Keratinocyte (primary cell): ENCODE measurements at regions not wholly inside any gene's neighbourhood (a gene's known extent, or its start where the extent isn't known, plus 50 kb on each side); places are given as distances from the start of the nearest gene placed in this dataset.

Experiments used
- DNase-seq: peaks from one replicate; pipeline ENCODE4 v3.0.0-alpha.2; 2011; ENCODE audit warnings: low read depth, missing footprints, low spot score
- FAIRE-seq: peaks from 2 replicates; lab custom pipeline; 2011; peaks lifted over from hg19 to GRCh38; lab: Jason Lieb, UNC
- H2AFZ ChIP-seq: 2 replicates; pipeline ENCODE4 v1.6.0; 2012; ENCODE audit warnings: low read length, control low read depth, inconsistent platforms; ENCODE audit not compliant: control insufficient read depth
- H3K27ac ChIP-seq: 2 replicates; pipeline ENCODE4 v1.5.1; 2011; ENCODE audit warnings: low read length; ENCODE audit not compliant: control insufficient read depth, insufficient read depth
- H3K27me3 ChIP-seq: 3 replicates; pipeline ENCODE4 v1.6.0; 2011; ENCODE audit warnings: low read length; ENCODE audit not compliant: control insufficient read depth, insufficient read depth; ENCODE audit errors: extremely low read depth
- H3K36me3 ChIP-seq, 2 experiments: 2 replicates in 1 of 2; 3 replicates in 1 of 2; pipeline ENCODE4 v1.5.1; 2011; ENCODE audit warnings: low read length in 2 of 2, mild to moderate bottlenecking in 1 of 2; ENCODE audit not compliant: control insufficient read depth in 2 of 2, insufficient read depth in 2 of 2; ENCODE audit errors: extremely low read depth in 1 of 2
- H3K4me1 ChIP-seq: 3 replicates; pipeline ENCODE4 v1.5.1; 2011; ENCODE audit warnings: low read length; ENCODE audit not compliant: control insufficient read depth, insufficient read depth; ENCODE audit errors: extremely low read depth
- H3K4me2 ChIP-seq: 3 replicates; pipeline ENCODE4 v1.6.0; 2011; ENCODE audit warnings: low read depth, low read length; ENCODE audit not compliant: control insufficient read depth, insufficient read depth; ENCODE audit errors: extremely low read depth
- H3K4me3 ChIP-seq, 3 experiments: fragments of 200-600 bp in 1 of 3; sonication (generic) in 1 of 3; 2 replicates in 2 of 3; 3 replicates in 1 of 3; pipeline ENCODE4 v1.5.1; 2011 to 2016; ENCODE audit warnings: low read length in 3 of 3, mild to moderate bottlenecking in 3 of 3, control low read depth in 2 of 3, inconsistent platforms in 1 of 3, low read depth in 1 of 3, mixed read lengths in 1 of 3, mixed run types in 1 of 3, moderate library complexity in 1 of 3; ENCODE audit not compliant: control insufficient read depth in 2 of 3, insufficient read depth in 2 of 3; ENCODE audit errors: extremely low read depth in 1 of 3
- H3K79me2 ChIP-seq: 2 replicates; pipeline ENCODE4 v1.6.0; 2012; ENCODE audit warnings: low read length; ENCODE audit not compliant: control insufficient read depth, insufficient read depth
- H3K9ac ChIP-seq: 3 replicates; pipeline ENCODE4 v1.6.0; 2011; ENCODE audit warnings: low read length; ENCODE audit not compliant: control insufficient read depth, insufficient read depth; ENCODE audit errors: extremely low read depth
- H3K9me1 ChIP-seq: 3 replicates; pipeline ENCODE4 v1.6.0; 2011; ENCODE audit warnings: low read length; ENCODE audit not compliant: control insufficient read depth, insufficient read depth; ENCODE audit errors: extremely low read depth
- H3K9me3 ChIP-seq: 2 replicates; pipeline ENCODE4 v1.5.1; 2012; ENCODE audit warnings: low read depth, low read length; ENCODE audit not compliant: control insufficient read depth
- H4K20me1 ChIP-seq: 3 replicates; pipeline ENCODE4 v1.6.0; 2011; ENCODE audit warnings: low read length; ENCODE audit not compliant: control insufficient read depth, insufficient read depth; ENCODE audit errors: extremely low read depth
- EZH2 ChIP-seq: IDR thresholded peaks from one replicate; pipeline ENCODE4 v1.6.1; 2012; ENCODE audit warnings: inconsistent platforms, mild to moderate bottlenecking, low read length, moderate library complexity
- dilution Hi-C: fragments of 300-500 bp; cut with MboI; formaldehyde crosslinking; loops from one replicate; pipeline ENCODE4 v1.7.0; 2020; ENCODE audit warnings: low sequenced_read_pairs; ENCODE audit not compliant: extremely low pct_ligation_motif_present
- TF ChIP-seq, protein P1 (sequence below), 3 experiments: IDR thresholded peaks in 1 of 3; conservative IDR thresholded peaks in 1 of 3; optimal IDR thresholded peaks in 1 of 3; 2 replicates in 2 of 3; 3 replicates in 1 of 3; pipeline versions ENCODE3 to v1.5.1; 2011; ENCODE audit warnings: low read length in 3 of 3, mild to moderate bottlenecking in 3 of 3, moderate library complexity in 2 of 3, control low read depth in 1 of 3, inconsistent platforms in 1 of 3; ENCODE audit not compliant: insufficient read depth in 2 of 3; ENCODE audit errors: extremely low read depth in 1 of 3

DNA sequence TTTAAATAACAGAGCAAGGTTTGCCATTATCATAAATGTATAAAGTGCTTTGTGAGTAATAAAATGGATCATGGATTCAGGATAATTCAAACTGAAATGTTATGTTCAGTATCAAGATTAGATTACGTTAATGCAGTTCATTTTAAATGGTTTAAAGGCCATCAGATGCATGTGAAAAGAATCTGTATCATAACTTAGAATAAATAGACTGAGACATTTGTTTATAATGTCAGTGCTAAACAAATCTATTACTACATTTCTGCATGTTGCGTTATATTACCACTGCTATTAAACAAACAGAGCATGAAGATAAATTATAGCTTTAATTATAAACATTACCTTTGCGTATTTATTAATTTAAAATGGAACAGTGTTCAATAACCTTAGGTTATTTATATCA lies 160.2 kb downstream of the TOX3 start:
- Histone ChIP-seq H3K4me1 (no peaks in the 10 kb centered on the region), H3K9ac (no peak overlapping the region), H3K4me2 (no peak overlapping the region), H3K9me1 (no peaks in the 10 kb centered on the region), H3K27ac (no peak overlapping the region), H3K27me3 (no peaks in the 10 kb centered on the region), H4K20me1 (no peaks in the 10 kb centered on the region), H3K4me3 (no peak overlapping the region), H3K36me3 (no peaks in the 10 kb centered on the region), H3K9me3 (no peaks in the 10 kb centered on the region), H2AFZ (no peak overlapping the region), H3K79me2 (no peaks in the 10 kb centered on the region)
- TF ChIP-seq, protein P1, sequence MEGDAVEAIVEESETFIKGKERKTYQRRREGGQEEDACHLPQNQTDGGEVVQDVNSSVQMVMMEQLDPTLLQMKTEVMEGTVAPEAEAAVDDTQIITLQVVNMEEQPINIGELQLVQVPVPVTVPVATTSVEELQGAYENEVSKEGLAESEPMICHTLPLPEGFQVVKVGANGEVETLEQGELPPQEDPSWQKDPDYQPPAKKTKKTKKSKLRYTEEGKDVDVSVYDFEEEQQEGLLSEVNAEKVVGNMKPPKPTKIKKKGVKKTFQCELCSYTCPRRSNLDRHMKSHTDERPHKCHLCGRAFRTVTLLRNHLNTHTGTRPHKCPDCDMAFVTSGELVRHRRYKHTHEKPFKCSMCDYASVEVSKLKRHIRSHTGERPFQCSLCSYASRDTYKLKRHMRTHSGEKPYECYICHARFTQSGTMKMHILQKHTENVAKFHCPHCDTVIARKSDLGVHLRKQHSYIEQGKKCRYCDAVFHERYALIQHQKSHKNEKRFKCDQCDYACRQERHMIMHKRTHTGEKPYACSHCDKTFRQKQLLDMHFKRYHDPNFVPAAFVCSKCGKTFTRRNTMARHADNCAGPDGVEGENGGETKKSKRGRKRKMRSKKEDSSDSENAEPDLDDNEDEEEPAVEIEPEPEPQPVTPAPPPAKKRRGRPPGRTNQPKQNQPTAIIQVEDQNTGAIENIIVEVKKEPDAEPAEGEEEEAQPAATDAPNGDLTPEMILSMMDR (optimal IDR thresholded peaks at IDR 0.05 in 1 of 3, IDR thresholded peaks at IDR 0.05 in 1 of 3, conservative IDR thresholded peaks at IDR 0.05 in 1 of 3; ENCODE audit: extremely low read depth in 1 of 3, insufficient read depth in 2 of 3, low read length in 3 of 3), result no peak
- no peak for TF ChIP-seq EZH2
- no peak for FAIRE-seq
- DNase-seq, result no peak
- dilution Hi-C loops, result no loop called here

DNA sequence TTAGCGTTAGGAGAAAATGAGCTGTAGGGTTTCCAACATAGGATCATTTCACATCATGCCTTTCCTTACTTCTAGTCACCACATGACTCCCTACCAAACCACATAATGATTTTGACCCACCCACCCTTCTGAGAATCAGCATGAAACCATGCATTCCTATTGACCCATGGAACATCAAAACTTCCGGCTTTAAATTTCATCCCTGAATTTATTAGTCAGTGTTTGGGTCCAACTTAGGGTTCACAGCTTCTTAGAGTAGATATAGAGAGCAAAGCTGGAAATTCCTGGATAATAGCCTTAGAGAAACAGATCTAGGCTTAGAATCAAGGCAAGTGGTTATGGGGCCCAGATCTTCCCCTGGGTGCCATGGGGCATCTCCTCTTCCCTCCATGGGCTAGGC lies 162.6 kb downstream of the TOX3 start:
- Histone ChIP-seq H2AFZ (no peak overlapping the region), H3K9me3 (no peaks in the 10 kb centered on the region), H3K27ac (no peak overlapping the region), H3K4me2 (no peak overlapping the region), H3K36me3 (no peaks in the 10 kb centered on the region), H4K20me1 (no peaks in the 10 kb centered on the region), H3K79me2 (no peaks in the 10 kb centered on the region), H3K4me1 (no peaks in the 10 kb centered on the region), H3K4me3 (no peak overlapping the region), H3K9me1 (no peaks in the 10 kb centered on the region), H3K9ac (no peak overlapping the region), H3K27me3 (no peaks in the 10 kb centered on the region)
- dilution Hi-C loops, result no loop called here
- no peak for FAIRE-seq
- DNase-seq, result no peak
- TF ChIP-seq, protein P1 (optimal IDR thresholded peaks at IDR 0.05 in 1 of 3, IDR thresholded peaks at IDR 0.05 in 1 of 3, conservative IDR thresholded peaks at IDR 0.05 in 1 of 3; ENCODE audit: extremely low read depth in 1 of 3, insufficient read depth in 2 of 3, low read length in 3 of 3), result no peak
